K562 (cell line): ENCODE measurements at regions not wholly inside any gene's neighbourhood (a gene's known extent, or its start where the extent isn't known, plus 50 kb on each side); places are given as distances from the start of the nearest gene placed in this dataset.

Experiments
- ATAC-seq: fragments of 200-7000 bp; cut with Tn5 transposase; 3 replicates; pipeline ENCODE4 v1.9.1; 2020; ENCODE audit warnings: moderate library complexity
- BruUV-seq: library from RNA; stranded (reverse); fragments of 400-500 nt; replicated peaks from 2 replicates; lab custom pipeline; 2021; lab: Mats Ljungman, UMichigan
- CTCF ChIA-PET: fragments of 300-600 bp; formaldehyde crosslinking; extraction: SDS; loops from one replicate; lab custom pipeline; 2021; ENCODE audit warnings: low intra/inter-chr PET ratio; lab: Yijun Ruan, JAX
- POLR2A ChIA-PET: fragments of 300-600, 350-650 bp; sonication (Branson Sonifier 250); formaldehyde crosslinking; extraction: SDS; loops from one replicate; lab custom pipeline; 2021; ENCODE audit warnings: antibody characterized with exemption, inconsistent platforms; lab: Yijun Ruan, JAX
- DNase-seq, 4 experiments: peaks; one replicate each; pipeline versions ENCODE4 v3.0.0 to v3.0.0-alpha.2; 2011 to 2018; ENCODE audit warnings: low spot score in 3 of 4, mixed read lengths in 3 of 4; ENCODE audit errors: extremely low read depth in 1 of 4
- FAIRE-seq: peaks from 2 replicates; lab custom pipeline; 2011; peaks lifted over from hg19 to GRCh38; lab: Jason Lieb, UNC
- H2AFZ ChIP-seq: 2 replicates; pipeline ENCODE4 v1.6.0; 2011; ENCODE audit warnings: low read depth, low read length, control low read depth, inconsistent platforms
- H3K27ac ChIP-seq: fragments of 200-600 bp; 3 replicates; pipeline ENCODE4 v1.8.0; 2011; ENCODE audit warnings: low read depth, mild to moderate bottlenecking, control low read depth, inconsistent platforms, low read length, moderate library complexity, mixed read lengths; ENCODE audit errors: extremely low read depth
- H3K27me3 ChIP-seq, 2 experiments: fragments of 300-600 bp in 1 of 2; 2 replicates in 1 of 2; 3 replicates in 1 of 2; pipeline versions ENCODE4 v1.6.0 to v1.8.0; 2011; ENCODE audit warnings: inconsistent platforms in 2 of 2, low read length in 2 of 2, mild to moderate bottlenecking in 1 of 2, mixed read lengths in 1 of 2, moderate library complexity in 1 of 2; ENCODE audit not compliant: control insufficient read depth in 2 of 2, insufficient read depth in 2 of 2
- H3K36me3 ChIP-seq: fragments of 300-600 bp; 3 replicates; pipeline ENCODE4 v1.8.0; 2011; ENCODE audit warnings: mild to moderate bottlenecking, low read length, inconsistent platforms; ENCODE audit not compliant: control insufficient read depth, insufficient read depth
- H3K4me1 ChIP-seq, 2 experiments: fragments of 200-600 bp in 1 of 2; replicated peaks in 1 of 2; 2 replicates in 1 of 2; 3 replicates in 1 of 2; pipeline versions ENCODE4 v1.5.1 to v1.8.0; 2011; ENCODE audit warnings: inconsistent platforms in 2 of 2, low read length in 2 of 2, mild to moderate bottlenecking in 1 of 2, mixed read lengths in 1 of 2, moderate library complexity in 1 of 2; ENCODE audit not compliant: control insufficient read depth in 2 of 2, insufficient read depth in 2 of 2
- H3K4me2 ChIP-seq: 2 replicates; pipeline ENCODE4 v1.6.1; 2011; ENCODE audit warnings: low read length, control low read depth, inconsistent platforms, mixed read lengths; ENCODE audit not compliant: insufficient read depth
- H3K4me3 ChIP-seq: fragments of 200-600 bp; sonication (generic), shearing (Covaris generic); 2 replicates; pipeline ENCODE4 v1.5.1; 2016; ENCODE audit warnings: control low read depth, inconsistent platforms
- H3K79me2 ChIP-seq: fragments of 200-600 bp; 3 replicates; pipeline ENCODE4 v1.8.0; 2011; ENCODE audit warnings: low read length, inconsistent platforms; ENCODE audit not compliant: control insufficient read depth, insufficient read depth
- H3K9ac ChIP-seq, 2 experiments: 2 replicates each; pipeline versions ENCODE4 v1.6.0 to v1.6.1; 2011; ENCODE audit warnings: low read depth in 2 of 2, low read length in 2 of 2, control low read depth in 1 of 2, inconsistent platforms in 1 of 2, mild to moderate bottlenecking in 1 of 2, mixed read lengths in 1 of 2; ENCODE audit not compliant: insufficient read depth in 1 of 2
- H3K9me1 ChIP-seq: one replicate; pipeline ENCODE4 v1.6.0; 2011; ENCODE audit warnings: inconsistent platforms, mild to moderate bottlenecking, low read length, moderate library complexity; ENCODE audit not compliant: control insufficient read depth, insufficient read depth
- H3K9me3 ChIP-seq: replicated peaks from 2 replicates; pipeline ENCODE4 v1.5.1; 2011; ENCODE audit warnings: low read depth, low read length, inconsistent platforms; ENCODE audit not compliant: control insufficient read depth, insufficient read depth
- H4K20me1 ChIP-seq: replicated peaks from 2 replicates; pipeline ENCODE4 v1.6.1; 2011; ENCODE audit warnings: low read length, inconsistent platforms, mixed read lengths; ENCODE audit not compliant: control insufficient read depth, insufficient read depth
- ARID1B ChIP-seq: fragments of 450-650 bp; IDR thresholded peaks from 2 replicates; pipeline ENCODE4 v1.6.1; 2016; ENCODE audit warnings: antibody characterized with exemption, mild to moderate bottlenecking, inconsistent platforms
- ARNT ChIP-seq, 2 experiments: fragments of 450-650 bp; IDR thresholded peaks; 2 replicates each; pipeline ENCODE4 v1.6.1; 2016; ENCODE audit warnings: mild to moderate bottlenecking in 1 of 2
- BACH1 ChIP-seq: fragments of 200-800 bp; sonication (Bioruptor generic); IDR thresholded peaks from 2 replicates; pipeline ENCODE4 v1.6.1; 2016; ENCODE audit warnings: missing genetic modification characterization, missing compliant biosample characterization
- BCLAF1 ChIP-seq, 2 experiments: fragments of 450-650 bp in 1 of 2; IDR thresholded peaks; 2 replicates each; pipeline ENCODE4 v1.6.1; 2011 to 2017; ENCODE audit warnings: low read depth in 2 of 2, antibody characterized with exemption in 1 of 2, borderline replicate concordance in 1 of 2, low read length in 1 of 2, mild to moderate bottlenecking in 1 of 2, mixed read lengths in 1 of 2; ENCODE audit not compliant: control insufficient read depth in 1 of 2
- CREBBP ChIP-seq: IDR thresholded peaks from one replicate; pipeline ENCODE4 v1.6.1; 2012; ENCODE audit warnings: low read depth, mild to moderate bottlenecking, control low read depth, inconsistent platforms, low read length
- ELF1 ChIP-seq: fragments of 200-800 bp; sonication (Bioruptor generic); IDR thresholded peaks from 2 replicates; pipeline ENCODE4 v1.6.1; 2016; ENCODE audit warnings: missing genetic modification characterization, missing compliant biosample characterization
- IRF2 ChIP-seq: sonication (generic); formaldehyde crosslinking; IDR thresholded peaks from 2 replicates; pipeline ENCODE4 v1.8.1; 2022; ENCODE audit warnings: mild to moderate bottlenecking, missing genetic modification reagents
- L3MBTL2 ChIP-seq: fragments of 450-650 bp; IDR thresholded peaks from 2 replicates; pipeline ENCODE4 v1.6.1; 2016; ENCODE audit warnings: mild to moderate bottlenecking, moderate library complexity
- NELFE ChIP-seq: IDR thresholded peaks from 2 replicates; pipeline ENCODE4 v1.6.1; 2011; ENCODE audit warnings: mild to moderate bottlenecking; ENCODE audit not compliant: insufficient read depth, insufficient read length
- RNF219 ChIP-seq: fragments of 250-450 bp; sonication (Bioruptor Pico); IDR thresholded peaks from 2 replicates; pipeline ENCODE4 v1.5.0; 2022; ENCODE audit warnings: mild to moderate bottlenecking
- SNRNP70 ChIP-seq: fragments of 200-400 bp; formaldehyde crosslinking; optimal IDR thresholded peaks from 2 replicates; pipeline ENCODE3; 2017; ENCODE audit warnings: low read depth, low read length
- TARDBP ChIP-seq: fragments of 450-650 bp; IDR thresholded peaks from 2 replicates; pipeline ENCODE4 v1.6.1; 2016
- THAP7 ChIP-seq: fragments of 250-450 bp; sonication (Bioruptor Pico); IDR thresholded peaks from 2 replicates; pipeline ENCODE4 v1.5.0; 2021
- VEZF1 ChIP-seq: fragments of 200-800 bp; sonication (Bioruptor generic); IDR thresholded peaks from 2 replicates; pipeline ENCODE4 v1.6.1; 2017; ENCODE audit warnings: missing genetic modification characterization, missing compliant biosample characterization
- ZNF224 ChIP-seq: sonication (generic); formaldehyde crosslinking; IDR thresholded peaks from 2 replicates; pipeline ENCODE4 v1.8.0; 2022; ENCODE audit warnings: mild to moderate bottlenecking, missing genetic modification reagents
- ZNF764 ChIP-seq: fragments of 250-450 bp; sonication (Bioruptor Pico); IDR thresholded peaks from 2 replicates; pipeline ENCODE4 v1.4.0; 2020; ENCODE audit warnings: low read depth, mild to moderate bottlenecking, moderate library complexity
- whole genome bisulfite sequencing: fragments of 100-300 bp; shearing (Covaris generic); methylation state at CpG from one replicate; pipeline ENCODE4 v1.1.6; 2016; ENCODE audit warnings: low coverage, mixed read lengths; ENCODE audit not compliant: insufficient coverage; ENCODE audit errors: missing lambda C conversion rate; 5-methylcytosine and 5-hydroxymethylcytosine counted together
- in situ Hi-C: fragments of 300-500 bp; cut with MboI; formaldehyde crosslinking; loops from 4 replicates; pipeline ENCODE4 v1.15.0; 2018; ENCODE audit warnings: inconsistent platforms, mixed read lengths
- intact Hi-C: fragments of 100-400 bp; cut with micrococcal nuclease; formaldehyde crosslinking; loops from 2 replicates; pipeline ENCODE4 v1.14.2; 2022

GRCh38 chr16:62321606-62322005 lies 285.4 kb upstream of the CDH8 start:
- WGBS, result 0% methylated on average over 2 of the region's 2 CpGs
- H3K4me1 ChIP-seq, result no peaks in the 10 kb centered on the region
- H4K20me1 ChIP-seq, result no peaks in the 10 kb centered on the region
- no peaks in the 10 kb centered on the region for H3K27me3 ChIP-seq
- ATAC-seq (no peak), FAIRE-seq (no peak), DNase-seq (no peak)
- CTCF ChIA-PET, result no interaction called here
- H3K9me1 ChIP-seq, result no peaks in the 10 kb centered on the region
- H3K36me3 ChIP-seq, result no peaks in the 10 kb centered on the region
- intact Hi-C loops, result no loop called here
- no peak overlapping the region for H3K9ac ChIP-seq
- no peak overlapping the region for H2AFZ ChIP-seq
- no peaks in the 10 kb centered on the region; the same call in 1 of the 2 replicates for H3K9me3 ChIP-seq
- TF ChIP-seq VEZF1 (CRISPR knock-in tag) (no peak), THAP7 (no peak), IRF2 (CRISPR knock-in tag) (no peak), BACH1 (tag) (no peak), SNRNP70 (no peak), ARNT (IDR thresholded peaks at IDR 0.05) (no peak), ARID1B (no peak), CREBBP (no peak), ZNF224 (CRISPR knock-in tag) (no peak), TARDBP (no peak), RNF219 (CRISPR knock-in tag) (no peak), NELFE (no peak), L3MBTL2 (no peak), ZNF764 (CRISPR knock-in tag) (no peak), ELF1 (no peak), BCLAF1 (IDR thresholded peaks at IDR 0.05; ENCODE audit: borderline replicate concordance in 1 of 2, control insufficient read depth in 1 of 2, low read depth in 2 of 2, low read length in 1 of 2) (no peak)
- TF ChIP-seq, all 486 proteins: peak for 0
- H3K4me3 ChIP-seq, result no peak overlapping the region
- no peak overlapping the region for H3K4me2 ChIP-seq
- no peaks in the 10 kb centered on the region for H3K79me2 ChIP-seq
- BruUV-seq, result no TSS peak
- in situ Hi-C loops, result no loop called here
- POLR2A ChIA-PET, result no interaction called here
- H3K27ac ChIP-seq, result no peak overlapping the region
